Vagina (tissue), 2 donors: ENCODE measurements at regions not wholly inside any gene's neighbourhood (a gene's known extent, or its start where the extent isn't known, plus 50 kb on each side); places are given as distances from the start of the nearest gene placed in this dataset.

ENCODE experiments used
- DNase-seq, 2 donors: peaks; one replicate each; pipeline ENCODE4 v3.0.0-alpha.2; 2017; ENCODE audit errors: extremely low spot score in 2 of 2
- H3K27ac ChIP-seq: fragments of 200-600 bp; sonication (generic); one replicate; pipeline ENCODE4 v1.5.1; 2019
- H3K27me3 ChIP-seq: fragments of 200-600 bp; sonication (generic); one replicate; pipeline ENCODE4 v1.5.1; 2019
- H3K36me3 ChIP-seq, 2 donors: fragments of 200-600 bp; sonication (generic); one replicate each; pipeline ENCODE4 v1.5.1; 2017 to 2019
- H3K4me1 ChIP-seq: fragments of 200-600 bp; sonication (generic); one replicate; pipeline ENCODE4 v1.5.1; 2019
- H3K4me3 ChIP-seq, 2 donors: fragments of 200-600 bp; sonication (generic); 1 replicate in 1 of 2; 2 replicates in 1 of 2; pipeline ENCODE4 v1.5.1; 2016 to 2019
- H3K9me3 ChIP-seq: fragments of 200-600 bp; sonication (generic); one replicate; pipeline ENCODE4 v1.5.1; 2019
- CTCF ChIP-seq, 3 experiments: fragments of 450-650 bp in 2 of 3; fragments of 200-600 bp in 1 of 3; sonication (generic) in 1 of 3; IDR thresholded peaks; one replicate each; pipeline ENCODE4 v1.5.1; 2017 to 2019; ENCODE audit warnings: antibody characterized with exemption in 3 of 3, mild to moderate bottlenecking in 2 of 3, moderate library complexity in 2 of 3
- POLR2A ChIP-seq, 2 donors: fragments of 450-650 bp; IDR thresholded peaks; one replicate each; pipeline ENCODE4 v1.6.1; 2017; ENCODE audit warnings: antibody characterized with exemption in 2 of 2, mild to moderate bottlenecking in 2 of 2, moderate library complexity in 2 of 2
- POLR2AphosphoS5 ChIP-seq, 2 donors: sonication (generic); formaldehyde crosslinking; IDR thresholded peaks; one replicate each; pipeline ENCODE4 v1.9.0; 2017; ENCODE audit warnings: antibody characterized with exemption in 2 of 2, mild to moderate bottlenecking in 2 of 2, low read depth in 1 of 2; ENCODE audit not compliant: insufficient read depth in 1 of 2
- intact Hi-C: fragments of 100-400 bp; cut with DNase I; formaldehyde crosslinking; loops from one replicate; pipeline ENCODE4 v1.15.1; 2023

GRCh38 chr11:81585390-81585933 lies 1148.2 kb downstream of the FAM181B start:
- Histone ChIP-seq H3K4me1 (no peaks in the 10 kb centered on the region), H3K9me3 (no peaks in the 10 kb centered on the region), H3K27ac (no peak overlapping the region), H3K27me3 (no peaks in the 10 kb centered on the region), H3K36me3 (no peaks in the 10 kb centered on the region), H3K4me3 (no peak overlapping the region)
- TF ChIP-seq POLR2A (IDR thresholded peaks at IDR 0.05) (no peak), POLR2AphosphoS5 (IDR thresholded peaks at IDR 0.05; ENCODE audit: insufficient read depth in 1 of 2, low read depth in 1 of 2) (no peak), CTCF (IDR thresholded peaks at IDR 0.05) (no peak)
- intact Hi-C loops = no loop called here
- DNase-seq = no peak

GRCh38 chr11:81579339-81579738 lies 1154.3 kb downstream of the FAM181B start:
- DNase-seq = no peak
- H3K4me1 ChIP-seq = no peaks in the 10 kb centered on the region
- intact Hi-C loops = no loop called here
- no peaks in the 10 kb centered on the region for H3K9me3 ChIP-seq
- no peak for TF ChIP-seq CTCF (IDR thresholded peaks at IDR 0.05)
- H3K27ac ChIP-seq = no peak overlapping the region
- H3K27me3 ChIP-seq = no peaks in the 10 kb centered on the region
- H3K4me3 ChIP-seq = no peak overlapping the region
- H3K36me3 ChIP-seq = no peaks in the 10 kb centered on the region

GRCh38 chr11:81578571-81578970 lies 1155.1 kb downstream of the FAM181B start:
- DNase-seq = no peak
- no peak overlapping the region for H3K4me3 ChIP-seq
- no peak overlapping the region for H3K27ac ChIP-seq
- H3K27me3 ChIP-seq = no peaks in the 10 kb centered on the region
- no peaks in the 10 kb centered on the region for H3K9me3 ChIP-seq
- TF ChIP-seq POLR2A (IDR thresholded peaks at IDR 0.05) = no peak
- TF ChIP-seq CTCF (IDR thresholded peaks at IDR 0.05) = no peak
- TF ChIP-seq POLR2AphosphoS5 (IDR thresholded peaks at IDR 0.05; ENCODE audit: insufficient read depth in 1 of 2, low read depth in 1 of 2) = no peak
- no peaks in the 10 kb centered on the region for H3K4me1 ChIP-seq
- H3K36me3 ChIP-seq = no peaks in the 10 kb centered on the region
- intact Hi-C loops = no loop called here

DNA sequence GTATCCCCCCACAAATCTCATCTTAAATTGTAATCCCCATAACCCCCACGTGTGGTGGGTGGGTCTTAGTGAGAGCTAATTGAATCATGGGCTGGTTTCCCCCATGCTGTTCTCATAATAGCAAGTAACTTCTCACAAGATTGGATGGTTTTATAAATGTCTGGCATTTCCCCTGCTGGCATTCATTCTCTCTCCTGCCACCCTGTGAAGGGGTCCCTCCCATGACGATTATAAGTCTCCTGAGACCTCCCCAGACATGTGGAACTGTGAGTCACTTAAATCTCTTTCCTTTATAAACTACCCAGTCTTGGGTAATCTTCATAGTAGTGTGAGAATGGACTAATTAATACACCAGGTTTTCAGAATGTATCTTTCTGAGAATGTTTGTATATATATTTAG lies 1159.4 kb downstream of the FAM181B start:
- no peaks in the 10 kb centered on the region for H3K4me1 ChIP-seq
- intact Hi-C loops = no loop called here
- no peak overlapping the region for H3K27ac ChIP-seq
- no peak overlapping the region for H3K4me3 ChIP-seq
- no peaks in the 10 kb centered on the region for H3K36me3 ChIP-seq
- no peaks in the 10 kb centered on the region for H3K27me3 ChIP-seq
- no peaks in the 10 kb centered on the region for H3K9me3 ChIP-seq
- TF ChIP-seq POLR2AphosphoS5 (IDR thresholded peaks at IDR 0.05; ENCODE audit: insufficient read depth in 1 of 2, low read depth in 1 of 2) = no peak
- TF ChIP-seq CTCF (IDR thresholded peaks at IDR 0.05) = no peak
- no peak for TF ChIP-seq POLR2A (IDR thresholded peaks at IDR 0.05)
- DNase-seq = no peak

GRCh38 chr11:81573367-81573766 lies 1160.3 kb downstream of the FAM181B start:
- intact Hi-C loops = no loop called here
- Histone ChIP-seq H3K4me3 (no peak overlapping the region), H3K27me3 (no peaks in the 10 kb centered on the region), H3K9me3 (no peaks in the 10 kb centered on the region), H3K4me1 (no peaks in the 10 kb centered on the region), H3K27ac (no peak overlapping the region), H3K36me3 (no peaks in the 10 kb centered on the region)
- DNase-seq = no peak
- TF ChIP-seq POLR2AphosphoS5 (IDR thresholded peaks at IDR 0.05; ENCODE audit: insufficient read depth in 1 of 2, low read depth in 1 of 2) (no peak), POLR2A (IDR thresholded peaks at IDR 0.05) (no peak), CTCF (IDR thresholded peaks at IDR 0.05) (no peak)
